ENCODE measurements at regions not wholly inside any gene's neighbourhood (a gene's known extent, or its start where the extent isn't known, plus 50 kb on each side); places are given as distances from the start of the nearest gene placed in this dataset.

DNA sequence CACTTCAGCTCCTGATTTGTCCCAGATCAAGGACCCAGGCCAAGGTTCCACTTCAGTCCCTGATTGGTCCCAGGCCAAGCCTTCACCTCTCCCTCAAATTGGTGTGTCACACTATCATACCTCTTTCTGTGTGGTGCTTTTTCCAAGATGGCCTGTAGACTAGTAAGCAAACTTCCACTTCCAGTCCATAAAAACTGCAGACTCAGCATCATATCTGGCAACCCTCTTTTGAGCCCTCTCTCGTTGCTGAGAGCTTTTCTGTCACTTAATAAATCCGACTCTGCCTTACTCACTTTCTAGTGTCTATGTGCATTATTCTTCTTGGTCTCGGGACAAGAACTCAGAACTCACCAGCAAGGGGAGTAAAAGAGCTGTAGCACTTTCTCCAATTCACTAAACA, 1395.1 kb downstream of the LRFN5 start:
- Histone ChIP-seq H3K36me3 (ENCODE audit: control insufficient read depth, insufficient read depth, low read length) (no peaks in the 10 kb centered on the region), H3K27ac (ENCODE audit: low read length) (no peak overlapping the region), H3K9me3 (ENCODE audit: control insufficient read depth, insufficient read depth, low read depth, low read length) (peaks cover 20% of the 10 kb centered on the region; the same call in 1 of the 2 replicates), H3K4me3 (ENCODE audit: low read depth in 2 of 2, low read length in 2 of 2) (no peak overlapping the region), H3K27me3 (ENCODE audit: control insufficient read depth, insufficient read depth, low read length) (no peaks in the 10 kb centered on the region), H3K4me1 (ENCODE audit: control insufficient read depth, insufficient read depth, low read length) (no peaks in the 10 kb centered on the region)
- intact Hi-C loops (cut with micrococcal nuclease; ENCODE audit: unreplicated experiment) (no loop called here), in situ Hi-C loops (cut with HindIII; ENCODE audit: low pct_unique_long_range_greater_than_20kb, low sequenced_read_pairs) (no loop called here)
- ATAC-seq: no peak
- no TSS peak for BruUV-seq (replicated peaks)
- POLR2A ChIA-PET: no interaction called here
- TF ChIP-seq, protein P1, sequence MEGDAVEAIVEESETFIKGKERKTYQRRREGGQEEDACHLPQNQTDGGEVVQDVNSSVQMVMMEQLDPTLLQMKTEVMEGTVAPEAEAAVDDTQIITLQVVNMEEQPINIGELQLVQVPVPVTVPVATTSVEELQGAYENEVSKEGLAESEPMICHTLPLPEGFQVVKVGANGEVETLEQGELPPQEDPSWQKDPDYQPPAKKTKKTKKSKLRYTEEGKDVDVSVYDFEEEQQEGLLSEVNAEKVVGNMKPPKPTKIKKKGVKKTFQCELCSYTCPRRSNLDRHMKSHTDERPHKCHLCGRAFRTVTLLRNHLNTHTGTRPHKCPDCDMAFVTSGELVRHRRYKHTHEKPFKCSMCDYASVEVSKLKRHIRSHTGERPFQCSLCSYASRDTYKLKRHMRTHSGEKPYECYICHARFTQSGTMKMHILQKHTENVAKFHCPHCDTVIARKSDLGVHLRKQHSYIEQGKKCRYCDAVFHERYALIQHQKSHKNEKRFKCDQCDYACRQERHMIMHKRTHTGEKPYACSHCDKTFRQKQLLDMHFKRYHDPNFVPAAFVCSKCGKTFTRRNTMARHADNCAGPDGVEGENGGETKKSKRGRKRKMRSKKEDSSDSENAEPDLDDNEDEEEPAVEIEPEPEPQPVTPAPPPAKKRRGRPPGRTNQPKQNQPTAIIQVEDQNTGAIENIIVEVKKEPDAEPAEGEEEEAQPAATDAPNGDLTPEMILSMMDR (IDR thresholded peaks at IDR 0.05): no peak
- TF ChIP-seq SIN3A (IDR thresholded peaks at IDR 0.05; ENCODE audit: borderline replicate concordance, insufficient read depth, low read depth, low read length) (no peak), TCF7L2 (IDR thresholded peaks at IDR 0.05; ENCODE audit: low read depth, low read length) (no peak), POLR2AphosphoS5 (IDR thresholded peaks at IDR 0.05; ENCODE audit: low read depth, low read length) (no peak)
- TF ChIP-seq, protein P2, sequence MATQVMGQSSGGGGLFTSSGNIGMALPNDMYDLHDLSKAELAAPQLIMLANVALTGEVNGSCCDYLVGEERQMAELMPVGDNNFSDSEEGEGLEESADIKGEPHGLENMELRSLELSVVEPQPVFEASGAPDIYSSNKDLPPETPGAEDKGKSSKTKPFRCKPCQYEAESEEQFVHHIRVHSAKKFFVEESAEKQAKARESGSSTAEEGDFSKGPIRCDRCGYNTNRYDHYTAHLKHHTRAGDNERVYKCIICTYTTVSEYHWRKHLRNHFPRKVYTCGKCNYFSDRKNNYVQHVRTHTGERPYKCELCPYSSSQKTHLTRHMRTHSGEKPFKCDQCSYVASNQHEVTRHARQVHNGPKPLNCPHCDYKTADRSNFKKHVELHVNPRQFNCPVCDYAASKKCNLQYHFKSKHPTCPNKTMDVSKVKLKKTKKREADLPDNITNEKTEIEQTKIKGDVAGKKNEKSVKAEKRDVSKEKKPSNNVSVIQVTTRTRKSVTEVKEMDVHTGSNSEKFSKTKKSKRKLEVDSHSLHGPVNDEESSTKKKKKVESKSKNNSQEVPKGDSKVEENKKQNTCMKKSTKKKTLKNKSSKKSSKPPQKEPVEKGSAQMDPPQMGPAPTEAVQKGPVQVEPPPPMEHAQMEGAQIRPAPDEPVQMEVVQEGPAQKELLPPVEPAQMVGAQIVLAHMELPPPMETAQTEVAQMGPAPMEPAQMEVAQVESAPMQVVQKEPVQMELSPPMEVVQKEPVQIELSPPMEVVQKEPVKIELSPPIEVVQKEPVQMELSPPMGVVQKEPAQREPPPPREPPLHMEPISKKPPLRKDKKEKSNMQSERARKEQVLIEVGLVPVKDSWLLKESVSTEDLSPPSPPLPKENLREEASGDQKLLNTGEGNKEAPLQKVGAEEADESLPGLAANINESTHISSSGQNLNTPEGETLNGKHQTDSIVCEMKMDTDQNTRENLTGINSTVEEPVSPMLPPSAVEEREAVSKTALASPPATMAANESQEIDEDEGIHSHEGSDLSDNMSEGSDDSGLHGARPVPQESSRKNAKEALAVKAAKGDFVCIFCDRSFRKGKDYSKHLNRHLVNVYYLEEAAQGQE (IDR thresholded peaks at IDR 0.05; ENCODE audit: insufficient read depth in 1 of 2, low read depth in 2 of 2, low read length in 1 of 2): no peak
- CTCF ChIA-PET: no interaction called here
- no peak for DNase-seq (ENCODE audit: low read depth, low spot score)

DNA sequence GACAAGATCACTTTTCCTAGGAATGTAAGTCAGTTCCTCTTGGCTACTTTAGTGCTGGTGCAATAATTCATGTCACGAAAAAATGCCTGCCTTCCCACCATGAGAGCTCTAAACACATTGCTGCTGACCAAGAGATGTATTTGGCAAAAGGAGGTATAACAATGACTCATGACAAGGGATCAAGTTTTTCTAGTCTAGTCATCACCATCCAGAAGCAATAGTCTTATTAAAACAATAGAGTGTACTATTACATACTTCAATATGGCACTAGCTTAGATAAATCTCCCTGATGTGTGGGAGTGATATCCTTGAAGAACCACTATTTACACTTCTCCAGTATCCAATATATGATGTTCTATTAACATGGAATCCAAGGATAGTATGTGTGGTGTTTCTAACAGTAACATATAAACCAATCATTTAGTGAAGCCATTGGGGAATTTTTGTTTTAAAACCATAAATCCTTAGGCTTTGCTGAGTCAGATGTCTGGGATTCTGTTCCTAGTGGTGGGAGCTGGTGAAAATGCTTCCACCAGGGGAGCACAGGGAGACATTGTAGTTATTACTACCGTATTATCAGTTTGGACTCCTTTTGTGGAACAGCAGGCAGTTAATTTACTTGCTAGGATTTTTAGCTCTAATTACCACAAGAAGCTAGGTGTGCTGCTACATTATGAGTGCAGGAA, 1387.5 kb downstream of the LRFN5 start:
- H3K36me3 ChIP-seq (ENCODE audit: control insufficient read depth, insufficient read depth, low read length): no peaks in the 10 kb centered on the region
- DNase-seq (ENCODE audit: low read depth, low spot score) (no peak), ATAC-seq (no peak)
- CTCF ChIA-PET: no interaction called here
- no peaks in the 10 kb centered on the region for H3K27me3 ChIP-seq (ENCODE audit: control insufficient read depth, insufficient read depth, low read length)
- TF ChIP-seq, protein P2 (IDR thresholded peaks at IDR 0.05; ENCODE audit: insufficient read depth in 1 of 2, low read depth in 2 of 2, low read length in 1 of 2): no peak
- TF ChIP-seq TCF7L2 (IDR thresholded peaks at IDR 0.05; ENCODE audit: low read depth, low read length) (no peak), POLR2AphosphoS5 (IDR thresholded peaks at IDR 0.05; ENCODE audit: low read depth, low read length) (no peak), SIN3A (IDR thresholded peaks at IDR 0.05; ENCODE audit: borderline replicate concordance, insufficient read depth, low read depth, low read length) (no peak)
- TF ChIP-seq, protein P1 (IDR thresholded peaks at IDR 0.05): no peak
- in situ Hi-C loops (cut with HindIII; ENCODE audit: low pct_unique_long_range_greater_than_20kb, low sequenced_read_pairs): no loop called here
- POLR2A ChIA-PET: no interaction called here
- intact Hi-C loops (cut with micrococcal nuclease; ENCODE audit: unreplicated experiment): no loop called here
- no peak overlapping the region for H3K27ac ChIP-seq (ENCODE audit: low read length)
- no peaks in the 10 kb centered on the region for H3K9me3 ChIP-seq (ENCODE audit: control insufficient read depth, insufficient read depth, low read depth, low read length)
- no peaks in the 10 kb centered on the region for H3K4me1 ChIP-seq (ENCODE audit: control insufficient read depth, insufficient read depth, low read length)
- BruUV-seq (replicated peaks): no TSS peak
- no peak overlapping the region for H3K4me3 ChIP-seq (ENCODE audit: low read depth in 2 of 2, low read length in 2 of 2)

Measured in Panc1 (cell line).